ENCODE measurements at regions not wholly inside any gene's neighbourhood (a gene's known extent, or its start where the extent isn't known, plus 50 kb on each side); places are given as distances from the start of the nearest gene placed in this dataset.

- no peak for DNase-seq (ENCODE audit: low read depth in 2 of 2)
- TF ChIP-seq CTCF (IDR thresholded peaks at IDR 0.05; ENCODE audit: low read depth, low read length): no peak
Measured at GRCh38 chr1:232528472-232529089, 101.4 kb downstream of the SIPA1L2 start.

GRCh38 chr1:232524056-232524455 lies 105.9 kb downstream of the SIPA1L2 start:
- TF ChIP-seq CTCF (IDR thresholded peaks at IDR 0.05; ENCODE audit: low read depth, low read length): no peak
- H3K4me3 ChIP-seq (replicated peaks in 1 of 2; ENCODE audit: low read depth in 2 of 2, low read length in 2 of 2): no peak overlapping the region
- DNase-seq (ENCODE audit: low read depth in 2 of 2): peak; percentile 32 to 50

More at GRCh38 chr1:232528472-232529089, 101.4 kb downstream of the SIPA1L2 start:
- H3K4me3 ChIP-seq (replicated peaks in 1 of 2; ENCODE audit: low read depth in 2 of 2, low read length in 2 of 2): no peak overlapping the region

- H3K4me3 ChIP-seq (replicated peaks in 1 of 2; ENCODE audit: low read depth in 2 of 2, low read length in 2 of 2): no peak overlapping the region
- no peak for TF ChIP-seq CTCF (IDR thresholded peaks at IDR 0.05; ENCODE audit: low read depth, low read length)
- no peak for DNase-seq (ENCODE audit: low read depth in 2 of 2)
Measured at GRCh38 chr1:232522189-232522588, 107.7 kb downstream of the SIPA1L2 start.

- no peak for DNase-seq (ENCODE audit: low read depth in 2 of 2)
- no peak for TF ChIP-seq CTCF (IDR thresholded peaks at IDR 0.05; ENCODE audit: low read depth, low read length)
Measured at GRCh38 chr1:232521660-232522059, 108.3 kb downstream of the SIPA1L2 start.

GRCh38 chr1:232519186-232519585 lies 110.7 kb downstream of the SIPA1L2 start:
- TF ChIP-seq CTCF (IDR thresholded peaks at IDR 0.05; ENCODE audit: low read depth, low read length): no peak
- no peak overlapping the region for H3K4me3 ChIP-seq (replicated peaks in 1 of 2; ENCODE audit: low read depth in 2 of 2, low read length in 2 of 2)
- DNase-seq (ENCODE audit: low read depth in 2 of 2): no peak

More at GRCh38 chr1:232521660-232522059, 108.3 kb downstream of the SIPA1L2 start:
- H3K4me3 ChIP-seq (replicated peaks in 1 of 2; ENCODE audit: low read depth in 2 of 2, low read length in 2 of 2): no peak overlapping the region

GRCh38 chr1:232518349-232518748 lies 111.6 kb downstream of the SIPA1L2 start:
- H3K4me3 ChIP-seq (replicated peaks in 1 of 2; ENCODE audit: low read depth in 2 of 2, low read length in 2 of 2): no peak overlapping the region
- TF ChIP-seq CTCF (IDR thresholded peaks at IDR 0.05; ENCODE audit: low read depth, low read length): no peak
- no peak for DNase-seq (ENCODE audit: low read depth in 2 of 2)

- no peak overlapping the region for H3K4me3 ChIP-seq (replicated peaks in 1 of 2; ENCODE audit: low read depth in 2 of 2, low read length in 2 of 2)
- TF ChIP-seq CTCF (IDR thresholded peaks at IDR 0.05; ENCODE audit: low read depth, low read length): no peak
- DNase-seq (ENCODE audit: low read depth in 2 of 2): no peak
Measured at GRCh38 chr1:232517204-232517603, 112.7 kb downstream of the SIPA1L2 start.

Data from cardiac fibroblast (primary cell).